ENCODE measurements at regions not wholly inside any gene's neighbourhood (a gene's known extent, or its start where the extent isn't known, plus 50 kb on each side); places are given as distances from the start of the nearest gene placed in this dataset.
"Not testable (repeated sequence)": the region's sequence is repeated elsewhere in the genome, so short reads cannot be mapped to it uniquely, and the experiment has no call there.

DNA sequence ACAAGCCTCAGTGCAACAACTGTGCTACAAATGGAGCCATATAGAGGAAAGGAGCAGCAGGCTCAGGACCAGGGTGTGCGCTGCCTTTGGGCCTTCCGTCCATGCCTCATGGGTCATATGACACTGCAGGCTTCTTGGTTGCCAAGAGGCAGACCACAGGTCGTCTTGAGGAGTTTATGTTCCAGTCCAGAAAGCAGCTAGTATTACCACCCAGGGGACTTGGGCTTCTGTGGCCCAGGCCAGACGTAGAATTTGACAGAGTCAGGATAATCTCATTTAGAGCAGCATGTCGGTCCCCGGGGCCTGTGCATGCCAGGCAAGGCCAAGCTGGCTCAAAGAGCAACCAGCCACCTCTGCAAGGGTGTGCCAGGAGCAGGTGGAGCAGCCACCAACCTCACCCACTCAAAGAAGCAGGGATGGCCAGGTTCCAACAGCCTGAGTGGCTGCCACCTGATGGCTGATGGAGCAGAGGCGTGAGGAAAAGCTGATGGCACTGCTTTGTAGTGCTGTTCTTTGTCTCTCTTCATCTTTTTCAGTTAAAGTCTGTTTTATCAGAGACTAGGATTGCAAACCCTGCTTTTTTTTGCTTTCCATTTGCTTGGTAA is 109.1 kb downstream of the CCDC74A start:
- not testable (repeated sequence) for ATAC-seq; DNase-seq (ENCODE audit: low spot score)

DNA sequence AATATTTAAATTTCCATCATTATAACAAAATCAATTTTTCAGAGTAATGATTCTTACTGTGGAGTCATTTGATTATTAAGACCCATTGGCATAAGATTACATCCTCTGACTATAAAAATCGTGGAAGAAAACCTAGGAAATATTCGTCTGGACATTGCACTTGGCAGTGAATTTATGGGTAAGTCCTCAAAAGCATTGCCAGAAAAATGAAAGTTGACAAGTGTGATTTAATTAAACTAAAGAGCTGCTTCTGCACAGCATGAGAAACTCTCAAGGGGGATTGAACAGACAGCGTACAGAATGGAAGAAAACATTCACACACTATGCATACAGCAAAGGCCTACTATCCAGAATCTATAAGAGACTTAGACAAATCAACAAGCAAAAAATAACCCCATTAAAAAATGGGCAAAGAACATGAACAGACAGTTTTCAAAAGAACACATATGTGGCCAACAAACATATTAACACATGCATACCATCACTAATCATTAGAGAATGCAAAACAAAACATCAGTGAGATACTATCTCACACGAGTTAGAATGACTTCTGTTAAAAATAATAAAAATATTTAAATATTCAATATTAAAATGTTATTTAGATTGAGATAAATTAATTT is 111.4 kb downstream of the CCDC74A start:
- ATAC-seq; DNase-seq (ENCODE audit: low spot score): not testable (repeated sequence)

DNA sequence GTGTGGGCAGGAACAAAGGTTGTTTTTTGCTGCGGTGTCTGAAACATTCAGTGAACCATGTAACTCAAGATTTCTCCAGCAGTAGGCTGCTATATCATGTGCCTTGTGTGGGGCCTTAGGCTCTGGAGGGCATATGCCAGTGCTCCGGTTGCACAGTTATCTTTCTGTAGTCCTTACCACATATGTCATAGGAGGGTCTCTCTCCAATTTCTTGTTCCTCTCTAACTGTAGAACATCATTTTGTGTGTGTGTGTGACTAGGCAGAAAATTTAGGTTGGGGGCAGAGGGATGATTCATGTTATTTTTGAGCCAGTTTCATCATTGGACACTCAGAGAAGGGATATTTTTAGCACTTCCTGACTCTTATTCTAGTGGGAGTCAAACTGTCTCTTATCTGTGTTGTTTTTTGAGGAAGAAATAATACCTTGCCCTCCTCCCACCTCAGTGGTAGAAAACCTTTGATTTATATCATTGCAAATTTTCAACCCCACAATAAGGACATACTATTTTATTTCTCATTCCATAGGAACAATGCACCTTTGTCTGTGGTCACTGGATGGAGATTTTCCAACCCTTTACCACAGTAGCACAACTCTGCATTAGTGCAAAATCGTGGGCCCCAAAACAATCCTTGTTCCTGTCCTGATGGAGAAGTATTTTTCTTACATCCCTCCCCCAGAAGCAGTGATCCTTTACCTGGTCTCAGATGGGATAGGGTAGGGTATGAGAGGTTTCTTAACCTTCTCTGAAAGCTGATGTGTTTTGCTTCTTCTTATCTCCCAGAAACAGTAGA is 113.9 kb downstream of the CCDC74A start:
- no peak for DNase-seq (ENCODE audit: low spot score)
- no peak for ATAC-seq

DNA sequence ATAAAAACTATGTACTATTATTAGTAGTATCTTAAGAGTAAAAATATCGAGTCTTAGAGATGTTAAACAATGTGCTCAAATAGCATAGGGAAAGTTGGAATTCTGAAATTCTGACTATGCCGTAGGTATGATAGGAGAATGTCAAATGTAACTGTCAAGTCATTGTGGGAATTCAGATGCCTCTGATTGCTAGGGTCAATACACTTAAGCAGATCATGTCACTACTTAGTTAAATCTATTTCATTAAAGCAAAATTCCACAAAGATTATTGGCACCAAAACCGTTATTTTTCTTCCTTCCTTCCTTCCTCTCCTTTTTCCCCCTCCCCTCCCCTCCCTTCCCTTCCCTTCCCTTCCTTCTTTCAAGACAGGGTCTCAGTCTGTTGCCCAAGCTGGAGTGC is 115.5 kb downstream of the CCDC74A start:
- ATAC-seq; DNase-seq (ENCODE audit: low spot score): not testable (repeated sequence)

DNA sequence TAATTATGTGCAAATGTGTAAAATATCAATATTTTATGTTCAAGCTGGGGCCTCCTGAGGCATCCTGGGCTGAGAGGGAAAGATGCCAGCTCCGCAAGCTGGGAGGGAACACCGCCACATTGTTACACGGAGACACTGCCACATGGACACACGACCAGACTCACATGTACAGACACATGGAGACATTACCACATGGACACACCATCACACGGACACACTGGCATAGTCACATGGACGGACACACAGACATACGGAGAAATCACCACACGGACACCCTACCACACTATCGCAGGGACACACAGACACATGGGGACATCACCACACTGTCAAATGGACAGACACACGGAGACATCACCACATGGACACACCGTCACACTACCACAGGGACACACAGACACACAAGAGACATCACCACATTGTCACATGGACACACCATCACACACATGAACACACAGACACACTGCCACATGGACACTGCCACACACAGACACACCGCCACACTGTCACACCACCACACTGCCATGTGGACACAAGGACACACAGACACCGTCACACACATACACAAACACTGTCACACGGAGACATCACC is 117.6 kb downstream of the CCDC74A start:
- ATAC-seq (no peak), DNase-seq (ENCODE audit: low spot score) (no peak)

DNA sequence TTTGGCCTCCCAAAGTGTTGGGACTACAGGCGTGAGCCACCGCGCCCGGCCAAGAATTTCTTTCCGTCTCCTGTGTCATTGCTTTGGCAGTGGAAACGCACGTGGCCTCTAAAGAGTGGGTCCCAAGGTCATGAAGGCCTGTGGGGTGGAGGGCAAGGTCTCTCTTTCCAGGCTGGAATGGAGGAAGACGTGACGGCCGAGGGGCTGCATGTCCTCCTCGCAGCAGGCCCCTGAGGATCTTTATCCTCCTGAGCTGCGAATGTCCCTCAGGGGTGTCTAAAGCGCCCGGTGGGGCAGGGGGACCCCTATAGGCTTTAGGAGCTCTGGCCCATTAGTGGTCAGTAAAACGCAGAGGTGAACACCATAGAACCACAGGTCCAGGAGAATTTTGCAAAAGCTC is 118.5 kb downstream of the CCDC74A start:
- not testable (repeated sequence) for DNase-seq (ENCODE audit: low spot score)

DNA sequence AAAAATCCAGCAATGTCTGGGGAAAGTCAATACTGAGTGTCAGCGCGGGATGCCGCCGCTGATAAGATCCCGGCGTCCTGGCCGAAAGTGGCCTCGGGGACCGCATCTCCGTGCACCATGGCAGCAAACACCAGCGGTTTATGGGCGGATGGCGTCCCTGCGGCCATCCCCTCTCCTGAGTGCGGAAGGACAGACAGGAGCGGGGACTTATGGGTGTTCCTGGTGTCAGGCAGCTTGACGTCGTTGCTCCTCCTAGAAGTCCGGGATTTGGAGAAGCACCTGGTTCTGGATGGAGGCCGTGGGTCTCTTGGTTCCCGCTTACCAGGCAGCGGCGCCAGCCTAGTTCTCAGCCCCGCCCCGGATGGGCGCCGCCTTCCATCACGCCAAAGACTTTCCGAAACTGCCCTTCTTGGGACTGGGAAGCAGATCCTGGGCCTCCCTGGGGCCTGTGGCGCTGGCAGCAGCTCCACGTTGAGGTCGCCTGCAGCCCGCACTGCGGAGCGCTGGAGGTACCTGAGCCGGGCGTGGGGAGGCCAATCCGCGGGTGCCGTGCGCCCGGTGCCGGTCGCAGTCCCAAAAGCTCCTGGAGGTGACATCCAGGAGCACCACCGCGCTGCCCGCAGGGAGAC is 119.1 kb downstream of the CCDC74A start:
- DNase-seq (ENCODE audit: low spot score) (peak; percentile 41), ATAC-seq (no peak)

More for the DNA sequence above, 118.5 kb downstream of the CCDC74A start:
- not testable (repeated sequence) for ATAC-seq

DNA sequence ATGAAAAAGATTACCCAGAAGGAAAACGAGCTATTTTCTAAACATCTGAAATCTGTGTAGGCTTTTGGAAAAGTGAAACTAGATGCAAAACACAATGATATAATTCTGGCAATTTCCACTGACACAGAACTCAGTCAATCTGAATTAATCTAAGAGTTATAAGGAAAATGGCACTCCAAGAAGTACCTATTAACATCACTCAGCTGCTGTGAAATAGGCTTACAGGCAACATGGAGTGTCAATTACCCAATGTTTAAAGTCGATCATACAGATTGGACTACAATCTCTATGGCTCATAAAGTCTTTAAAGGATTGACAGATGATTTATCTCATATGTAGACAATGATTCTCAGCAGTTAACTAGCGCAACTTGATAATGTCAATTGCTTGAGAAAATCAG is 120.9 kb downstream of the CCDC74A start:
- not testable (repeated sequence) for DNase-seq (ENCODE audit: low spot score); ATAC-seq

DNA sequence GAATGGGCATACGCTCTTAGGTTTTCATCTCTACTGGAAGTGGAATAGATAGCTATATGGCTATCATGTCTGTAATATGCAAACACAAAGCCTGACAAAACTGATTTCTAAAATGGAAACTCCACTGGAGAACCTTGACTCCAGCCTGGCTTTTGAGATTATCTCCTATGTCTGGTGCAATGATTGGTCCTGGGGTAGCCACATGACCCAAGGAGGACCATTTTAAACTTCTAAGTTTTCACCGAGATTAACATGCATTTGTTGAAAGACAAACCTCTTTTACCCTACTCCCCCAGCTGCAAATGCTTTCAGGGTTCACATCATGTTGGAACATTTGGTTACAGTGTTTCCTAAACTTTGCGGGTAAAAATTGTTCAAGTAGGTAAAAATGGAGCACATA is 124.6 kb downstream of the CCDC74A start:
- DNase-seq (ENCODE audit: low spot score); ATAC-seq: not testable (repeated sequence)

DNA sequence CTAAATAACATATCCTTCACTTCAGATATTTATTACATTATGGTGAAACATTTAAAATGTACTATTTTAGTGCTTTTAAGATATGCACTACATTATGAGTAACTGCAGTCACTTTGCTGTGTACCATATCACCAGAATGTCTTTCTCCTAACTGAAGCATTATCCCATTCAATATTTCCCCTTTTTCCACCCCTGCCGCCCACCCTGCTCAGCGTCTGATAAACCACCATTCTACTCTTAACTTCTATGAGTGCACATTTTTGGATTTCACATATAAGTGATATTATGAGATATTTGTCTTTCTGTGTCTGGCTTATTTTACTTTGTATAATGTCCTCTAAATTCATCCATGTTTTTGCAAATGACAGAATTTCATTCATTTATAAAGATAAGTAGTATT is 126.4 kb downstream of the CCDC74A start:
- not testable (repeated sequence) for DNase-seq (ENCODE audit: low spot score); ATAC-seq

DNA sequence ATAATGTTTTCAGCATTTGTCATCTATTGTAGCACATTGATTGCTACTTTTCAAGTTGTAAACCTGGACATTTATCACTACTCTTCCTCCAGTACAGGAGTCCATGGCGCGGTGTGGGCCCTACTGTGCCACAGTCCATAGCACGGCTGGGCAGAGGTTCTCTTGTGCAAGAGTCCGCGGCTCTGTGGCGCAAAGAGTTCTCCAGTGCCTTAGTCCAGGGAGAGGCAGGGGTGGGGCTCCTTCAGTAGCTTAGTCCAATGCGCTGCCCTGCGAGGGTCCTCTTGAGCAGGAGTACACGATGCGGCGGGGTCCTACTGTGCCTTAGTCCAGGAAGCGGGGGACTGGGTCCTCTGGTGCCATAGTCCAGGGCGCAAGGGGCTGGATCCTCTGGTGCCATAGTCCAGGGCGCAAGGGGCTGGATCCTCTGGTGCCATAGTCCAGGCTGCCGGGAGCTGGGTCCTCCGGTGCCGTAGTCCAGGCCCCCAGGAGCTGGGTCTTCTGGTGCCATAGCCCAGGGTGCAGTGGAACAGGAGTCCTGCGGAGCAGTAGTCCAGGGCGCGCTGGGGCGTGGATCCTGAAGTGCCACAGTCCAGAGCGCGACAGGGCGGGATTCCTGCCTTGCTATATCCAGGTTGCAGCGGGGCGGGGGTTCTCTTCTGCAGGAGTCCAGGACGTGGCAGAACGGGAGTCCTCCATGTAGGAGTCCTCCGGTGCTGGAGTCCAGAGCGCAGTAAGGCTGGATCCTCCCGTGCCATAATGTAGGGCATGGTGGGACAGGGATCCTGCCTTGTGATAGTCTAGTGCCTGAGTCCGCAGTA is 129.3 kb downstream of the CCDC74A start:
- DNase-seq (ENCODE audit: low spot score) (no peak), ATAC-seq (no peak)

DNA sequence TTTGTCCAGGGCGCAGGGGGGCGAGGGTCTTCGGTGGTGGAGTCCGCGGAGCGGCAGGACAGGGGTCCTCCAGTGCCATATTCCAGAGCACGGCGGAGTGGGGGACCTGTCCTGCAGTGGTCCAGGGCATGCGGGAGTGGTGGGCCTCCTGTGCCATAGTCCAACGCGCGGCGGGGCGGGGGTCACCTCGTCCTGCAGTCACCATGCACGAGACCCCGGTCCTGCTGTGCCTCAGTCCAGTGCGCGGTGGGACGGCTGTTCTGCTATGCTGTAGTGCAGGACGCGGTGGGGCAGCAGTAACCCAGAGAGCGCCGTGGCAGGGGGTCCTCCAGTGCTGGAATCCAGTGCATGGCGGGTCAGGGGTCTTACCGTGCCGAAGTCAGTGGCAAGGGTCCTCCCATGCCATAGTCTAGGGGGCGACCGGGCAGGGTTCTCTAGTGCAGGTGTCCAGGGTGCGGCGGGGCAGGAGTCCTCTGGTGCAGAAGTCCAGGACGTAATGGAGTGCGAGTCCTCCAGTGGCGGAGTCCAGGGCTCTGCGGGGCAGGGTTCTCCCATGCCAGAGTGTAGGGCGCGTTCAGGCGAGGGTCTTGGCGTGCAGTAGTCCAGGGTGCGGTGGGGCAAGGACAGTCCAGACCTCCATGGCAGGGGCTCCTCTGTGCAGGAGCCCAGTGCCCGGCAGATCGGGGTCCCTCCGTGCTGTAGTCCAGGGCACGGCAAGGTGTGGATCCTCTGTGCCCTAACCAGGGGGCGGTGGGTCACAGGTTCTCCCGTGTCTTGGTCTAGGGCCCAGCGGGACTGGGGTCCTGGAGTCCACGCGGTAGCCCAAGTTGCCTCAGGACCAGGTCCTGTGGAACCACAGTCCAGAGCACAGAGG is 130.4 kb downstream of the CCDC74A start:
- no peak for DNase-seq (ENCODE audit: low spot score)
- ATAC-seq = no peak

DNA sequence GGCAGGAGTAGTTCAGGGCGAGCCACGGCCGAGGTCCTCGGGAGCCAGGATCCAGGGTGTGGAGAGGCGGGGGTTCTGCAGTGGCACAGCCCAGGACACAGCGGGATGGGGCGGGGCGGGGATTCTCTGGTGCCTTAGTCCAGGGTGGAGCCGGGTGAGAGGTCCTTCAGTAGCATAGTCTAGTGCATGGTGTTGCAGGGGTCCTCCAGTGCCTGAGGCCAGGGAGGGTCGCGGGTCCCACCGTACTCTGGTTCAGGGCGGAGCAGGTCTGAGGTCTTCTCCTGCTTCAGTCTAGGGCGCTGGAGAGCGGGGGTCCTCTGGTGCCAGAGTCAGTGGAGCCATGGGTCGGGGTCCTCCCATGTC is 131.1 kb downstream of the CCDC74A start:
- no peak for ATAC-seq
- no peak for DNase-seq (ENCODE audit: low spot score)

DNA sequence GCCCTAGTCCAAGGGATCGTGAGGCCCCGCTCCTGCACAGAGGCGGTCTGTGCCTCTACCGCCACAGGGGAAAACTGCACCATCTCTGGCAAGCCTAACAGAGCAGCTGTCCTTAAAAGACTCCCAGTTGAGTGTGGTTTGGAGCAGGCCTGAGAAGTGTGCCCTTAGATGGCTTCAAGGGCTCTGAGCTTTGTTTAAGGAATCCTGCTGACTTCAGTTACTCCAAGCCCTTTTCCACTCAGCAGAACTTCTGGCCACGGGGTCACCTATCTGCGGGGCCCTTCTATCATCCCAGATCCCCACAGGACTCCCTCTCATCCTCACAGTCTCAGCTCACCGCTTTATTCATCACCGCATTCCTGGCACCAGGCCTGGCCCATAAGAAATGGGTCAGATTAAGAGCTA is 131.5 kb downstream of the CCDC74A start:
- DNase-seq (ENCODE audit: low spot score) (no peak), ATAC-seq (no peak)

DNA sequence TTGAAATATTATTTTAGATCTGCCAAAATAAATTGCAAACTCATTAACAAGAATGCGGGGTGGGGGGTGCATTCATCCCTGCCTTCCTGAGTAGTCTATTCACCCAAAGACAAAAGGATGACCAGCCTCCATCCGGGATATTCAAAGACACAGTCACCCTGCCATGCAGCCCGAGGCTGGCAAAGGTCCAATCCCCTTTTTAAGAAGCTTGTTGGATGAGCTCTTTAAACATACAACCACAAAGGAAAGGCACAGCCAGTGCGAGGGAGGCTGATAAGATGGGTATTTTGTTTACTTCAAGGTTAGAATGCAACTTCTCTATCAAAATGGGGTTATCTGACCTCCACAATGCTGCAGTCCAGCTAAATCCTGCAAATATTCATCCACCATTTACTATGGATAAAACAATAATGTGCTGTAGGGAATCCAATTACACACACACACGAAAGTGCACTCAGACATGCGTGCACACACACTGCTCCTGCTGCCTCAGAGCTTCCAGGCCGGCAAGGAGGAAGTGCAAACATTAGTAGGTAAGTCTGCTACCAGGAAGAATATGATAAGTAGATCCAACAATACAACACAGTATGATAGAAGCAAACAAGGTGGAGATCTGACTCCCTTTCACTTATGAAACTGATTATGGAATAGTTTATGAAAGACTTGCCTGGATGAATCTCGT is 133.6 kb downstream of the CCDC74A start:
- DNase-seq (ENCODE audit: low spot score); ATAC-seq: not testable (repeated sequence)

DNA sequence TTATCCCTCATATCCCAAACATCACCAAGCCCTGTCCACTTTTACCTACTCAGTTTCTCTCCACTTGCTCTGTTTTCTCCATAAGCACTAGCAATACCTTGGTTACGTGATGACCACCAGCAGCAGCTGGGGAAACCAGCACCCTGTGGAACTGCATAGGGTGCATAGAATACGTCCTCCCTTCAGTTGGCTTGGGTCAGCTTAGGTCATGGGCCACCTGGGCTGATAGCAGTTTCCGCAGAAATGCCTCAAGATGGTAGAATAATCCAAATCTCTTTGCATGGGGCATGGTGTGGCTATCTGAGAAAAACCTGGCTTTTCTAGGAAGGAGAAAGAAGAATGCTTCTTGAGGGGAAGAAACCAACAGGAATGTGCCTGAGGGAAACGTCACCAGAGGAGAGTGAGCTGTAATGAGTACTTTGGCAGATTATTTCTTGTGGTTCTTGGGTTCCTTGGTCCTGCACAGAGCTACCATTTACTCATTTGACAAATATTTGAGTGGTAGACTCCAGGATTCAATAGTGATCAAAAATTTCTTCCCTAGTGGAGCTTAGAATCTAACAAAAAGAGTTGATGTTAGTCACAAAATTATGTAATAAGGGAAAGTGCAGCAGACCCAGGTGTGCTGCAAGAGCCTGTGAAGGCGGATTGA is 134.3 kb downstream of the CCDC74A start:
- not testable (repeated sequence) for DNase-seq (ENCODE audit: low spot score); ATAC-seq

DNA sequence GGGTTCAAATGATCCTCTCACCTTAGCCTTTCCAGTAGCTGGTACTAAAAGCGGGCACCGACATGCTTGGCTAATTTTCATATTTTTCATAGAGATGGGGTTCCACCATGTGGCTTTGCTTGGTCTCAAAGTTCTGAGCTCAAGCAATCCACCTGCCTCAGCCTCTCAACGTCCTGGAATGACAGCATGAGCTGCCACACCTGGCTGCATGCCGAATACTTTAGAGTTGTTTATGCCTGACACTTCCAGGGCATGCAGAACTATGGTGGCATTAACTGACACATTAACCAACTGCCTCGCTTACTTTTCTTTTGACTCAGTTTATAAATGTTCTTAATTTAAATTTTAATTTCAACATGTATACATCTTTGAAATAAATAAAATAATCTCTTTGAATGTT is 135.8 kb downstream of the CCDC74A start:
- ATAC-seq; DNase-seq (ENCODE audit: low spot score): not testable (repeated sequence)

DNA sequence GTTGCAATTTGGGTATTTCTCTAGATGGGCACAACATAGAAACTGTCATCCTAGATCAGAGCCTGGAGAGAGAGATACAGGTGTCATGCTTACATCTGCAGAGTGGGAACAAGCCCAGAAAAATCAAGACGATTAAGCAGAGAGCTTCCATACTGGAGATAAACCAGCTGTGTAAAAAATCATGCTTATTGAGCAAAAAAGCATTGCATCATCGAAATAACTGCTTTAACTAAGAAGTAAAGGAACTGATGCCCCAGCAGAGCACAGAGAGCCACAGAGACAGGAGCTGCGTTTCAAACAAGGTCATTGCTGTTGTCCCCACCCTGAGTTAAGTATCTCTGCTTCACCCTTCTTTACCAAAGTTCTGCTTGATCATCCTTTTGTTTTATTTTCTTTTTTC is 138.0 kb downstream of the CCDC74A start:
- DNase-seq (ENCODE audit: low spot score); ATAC-seq: not testable (repeated sequence)
